ENCODE measurements at regions not wholly inside any gene's neighbourhood (a gene's known extent, or its start where the extent isn't known, plus 50 kb on each side); places are given as distances from the start of the nearest gene placed in this dataset.

DNA sequence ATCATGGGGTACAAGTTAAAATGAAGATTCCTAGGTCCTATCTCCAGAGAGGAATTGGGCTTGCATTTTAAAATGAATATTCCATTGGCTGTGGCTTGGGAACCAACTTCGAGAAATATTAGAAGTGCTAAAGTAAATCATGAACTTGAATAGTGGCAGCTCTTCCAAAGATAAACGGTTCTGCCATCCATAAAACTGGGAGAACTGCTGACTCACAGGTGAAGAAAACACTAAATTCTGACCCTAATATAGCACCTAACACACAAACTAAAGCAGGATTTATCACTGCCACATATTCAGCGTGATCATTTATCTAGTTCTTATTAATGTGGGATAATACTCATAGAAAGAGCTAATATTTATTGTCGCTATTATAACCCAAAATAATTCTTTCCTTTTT lies 508.1 kb upstream of the ID4 start:
- dilution Hi-C loops (cut with MboI; ENCODE audit: extremely low pct_ligation_motif_present, low sequenced_read_pairs) (no loop called here), intact Hi-C loops (cut with micrococcal nuclease) (no loop called here)
- no peak for FAIRE-seq
- H3K27me3 ChIP-seq (ENCODE audit: control insufficient read depth in 2 of 2, insufficient read depth in 2 of 2, low read length in 2 of 2), result no peaks in the 10 kb centered on the region
- H3K9me1 ChIP-seq (replicated peaks; ENCODE audit: control insufficient read depth, extremely low read depth, insufficient read depth, low read length), result no peaks in the 10 kb centered on the region
- no peak overlapping the region for H3K27ac ChIP-seq (ENCODE audit: insufficient read depth, low read depth, low read length)
- H4K20me1 ChIP-seq (replicated peaks; ENCODE audit: control insufficient read depth, extremely low read depth, insufficient read depth, low read length), result no peaks in the 10 kb centered on the region
- no peaks in the 10 kb centered on the region for H3K4me1 ChIP-seq (ENCODE audit: control insufficient read depth, extremely low read depth, insufficient read depth, low read length)
- H3K4me2 ChIP-seq (ENCODE audit: insufficient read depth, low read length), result no peak overlapping the region
- TF ChIP-seq JUN (IDR thresholded peaks at IDR 0.05; ENCODE audit: borderline replicate concordance, insufficient read depth, insufficient read length, low read depth) (no peak), GATA2 (IDR thresholded peaks at IDR 0.05; ENCODE audit: insufficient read depth, insufficient read length, low read depth, low read length) (no peak), MYC (IDR thresholded peaks at IDR 0.05; ENCODE audit: low read depth, low read length) (no peak), FOS (IDR thresholded peaks at IDR 0.05; ENCODE audit: borderline replicate concordance, insufficient read depth, low read length) (no peak), POLR2A (IDR thresholded peaks at IDR 0.05; ENCODE audit: low read depth, low read length) (no peak), POLR2AphosphoS5 (IDR thresholded peaks at IDR 0.05; ENCODE audit: insufficient read depth, low read depth, low read length) (no peak)
- TF ChIP-seq, protein P1, sequence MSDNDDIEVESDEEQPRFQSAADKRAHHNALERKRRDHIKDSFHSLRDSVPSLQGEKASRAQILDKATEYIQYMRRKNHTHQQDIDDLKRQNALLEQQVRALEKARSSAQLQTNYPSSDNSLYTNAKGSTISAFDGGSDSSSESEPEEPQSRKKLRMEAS (IDR thresholded peaks at IDR 0.05; ENCODE audit: insufficient read depth, insufficient read length), result no peak
- TF ChIP-seq, protein P2, sequence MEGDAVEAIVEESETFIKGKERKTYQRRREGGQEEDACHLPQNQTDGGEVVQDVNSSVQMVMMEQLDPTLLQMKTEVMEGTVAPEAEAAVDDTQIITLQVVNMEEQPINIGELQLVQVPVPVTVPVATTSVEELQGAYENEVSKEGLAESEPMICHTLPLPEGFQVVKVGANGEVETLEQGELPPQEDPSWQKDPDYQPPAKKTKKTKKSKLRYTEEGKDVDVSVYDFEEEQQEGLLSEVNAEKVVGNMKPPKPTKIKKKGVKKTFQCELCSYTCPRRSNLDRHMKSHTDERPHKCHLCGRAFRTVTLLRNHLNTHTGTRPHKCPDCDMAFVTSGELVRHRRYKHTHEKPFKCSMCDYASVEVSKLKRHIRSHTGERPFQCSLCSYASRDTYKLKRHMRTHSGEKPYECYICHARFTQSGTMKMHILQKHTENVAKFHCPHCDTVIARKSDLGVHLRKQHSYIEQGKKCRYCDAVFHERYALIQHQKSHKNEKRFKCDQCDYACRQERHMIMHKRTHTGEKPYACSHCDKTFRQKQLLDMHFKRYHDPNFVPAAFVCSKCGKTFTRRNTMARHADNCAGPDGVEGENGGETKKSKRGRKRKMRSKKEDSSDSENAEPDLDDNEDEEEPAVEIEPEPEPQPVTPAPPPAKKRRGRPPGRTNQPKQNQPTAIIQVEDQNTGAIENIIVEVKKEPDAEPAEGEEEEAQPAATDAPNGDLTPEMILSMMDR (IDR thresholded peaks at IDR 0.05; ENCODE audit: extremely low read depth in 1 of 2, insufficient read depth in 1 of 2, low read depth in 1 of 2, low read length in 2 of 2), result no peak
- H2AFZ ChIP-seq (ENCODE audit: low read depth, low read length), result no peak overlapping the region
- peaks cover 4% of the 10 kb centered on the region for H3K9me3 ChIP-seq (replicated peaks; ENCODE audit: control insufficient read depth, insufficient read depth, low read length)
- no TSS peak for BruUV-seq (replicated peaks)
- no peak overlapping the region for H3K4me3 ChIP-seq (replicated peaks in 1 of 3; ENCODE audit: insufficient read depth in 1 of 3, low read depth in 1 of 3, low read length in 3 of 3)
- no peak overlapping the region for H3K9ac ChIP-seq (replicated peaks; ENCODE audit: extremely low read depth, insufficient read depth, low read length)
- ChIA-PET CTCF (no interaction called here), POLR2A (no interaction called here)
- no peaks in the 10 kb centered on the region for H3K36me3 ChIP-seq (ENCODE audit: control insufficient read depth in 2 of 2, extremely low read depth in 1 of 2, insufficient read depth in 2 of 2, low read length in 2 of 2)
- DNase-seq (ENCODE audit: low read depth, low spot score), result no peak
- H3K79me2 ChIP-seq (ENCODE audit: control insufficient read depth, insufficient read depth, low read length), result no peaks in the 10 kb centered on the region

Data from endothelial cell of umbilical vein (primary cell).